ENCODE measurements at regions not wholly inside any gene's neighbourhood (a gene's known extent, or its start where the extent isn't known, plus 50 kb on each side); places are given as distances from the start of the nearest gene placed in this dataset.

DNA sequence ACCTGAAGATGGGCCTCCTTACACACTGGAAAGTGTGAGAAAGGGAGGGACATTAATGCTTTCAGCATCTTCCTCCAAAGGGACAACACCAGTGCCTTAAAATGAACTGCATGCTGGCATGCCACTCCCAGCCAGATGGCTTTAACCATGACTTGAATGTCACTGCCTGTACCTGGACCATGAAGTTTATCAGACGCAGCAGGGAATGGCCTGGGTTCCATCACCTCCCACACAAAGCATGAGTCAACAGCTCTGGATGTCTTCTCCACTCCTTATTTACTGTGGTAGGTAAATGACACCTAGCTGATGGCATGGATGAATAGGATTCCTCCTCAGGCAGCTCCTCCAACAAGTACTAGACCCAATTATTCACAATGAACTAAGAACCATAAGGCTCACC, 645.6 kb downstream of the SOX5 start:
- peaks cover 5% of the 10 kb centered on the region for H3K9me3 Mint-ChIP-seq (ENCODE audit: low read depth)
- no peaks in the 10 kb centered on the region for H3K36me3 Mint-ChIP-seq (ENCODE audit: low read depth)
- no peak overlapping the region for H3K4me3 Mint-ChIP-seq (ENCODE audit: unreplicated experiment)
- no peak for DNase-seq (ENCODE audit: low spot score)
- no peaks in the 10 kb centered on the region for H3K27me3 Mint-ChIP-seq (ENCODE audit: low read depth)
- no peaks in the 10 kb centered on the region for H3K4me1 Mint-ChIP-seq (ENCODE audit: low read depth)
- TF ChIP-seq, protein P1, sequence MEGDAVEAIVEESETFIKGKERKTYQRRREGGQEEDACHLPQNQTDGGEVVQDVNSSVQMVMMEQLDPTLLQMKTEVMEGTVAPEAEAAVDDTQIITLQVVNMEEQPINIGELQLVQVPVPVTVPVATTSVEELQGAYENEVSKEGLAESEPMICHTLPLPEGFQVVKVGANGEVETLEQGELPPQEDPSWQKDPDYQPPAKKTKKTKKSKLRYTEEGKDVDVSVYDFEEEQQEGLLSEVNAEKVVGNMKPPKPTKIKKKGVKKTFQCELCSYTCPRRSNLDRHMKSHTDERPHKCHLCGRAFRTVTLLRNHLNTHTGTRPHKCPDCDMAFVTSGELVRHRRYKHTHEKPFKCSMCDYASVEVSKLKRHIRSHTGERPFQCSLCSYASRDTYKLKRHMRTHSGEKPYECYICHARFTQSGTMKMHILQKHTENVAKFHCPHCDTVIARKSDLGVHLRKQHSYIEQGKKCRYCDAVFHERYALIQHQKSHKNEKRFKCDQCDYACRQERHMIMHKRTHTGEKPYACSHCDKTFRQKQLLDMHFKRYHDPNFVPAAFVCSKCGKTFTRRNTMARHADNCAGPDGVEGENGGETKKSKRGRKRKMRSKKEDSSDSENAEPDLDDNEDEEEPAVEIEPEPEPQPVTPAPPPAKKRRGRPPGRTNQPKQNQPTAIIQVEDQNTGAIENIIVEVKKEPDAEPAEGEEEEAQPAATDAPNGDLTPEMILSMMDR (IDR thresholded peaks at IDR 0.05) = no peak
- no peak overlapping the region for H3K27ac Mint-ChIP-seq (ENCODE audit: unreplicated experiment)

DNA sequence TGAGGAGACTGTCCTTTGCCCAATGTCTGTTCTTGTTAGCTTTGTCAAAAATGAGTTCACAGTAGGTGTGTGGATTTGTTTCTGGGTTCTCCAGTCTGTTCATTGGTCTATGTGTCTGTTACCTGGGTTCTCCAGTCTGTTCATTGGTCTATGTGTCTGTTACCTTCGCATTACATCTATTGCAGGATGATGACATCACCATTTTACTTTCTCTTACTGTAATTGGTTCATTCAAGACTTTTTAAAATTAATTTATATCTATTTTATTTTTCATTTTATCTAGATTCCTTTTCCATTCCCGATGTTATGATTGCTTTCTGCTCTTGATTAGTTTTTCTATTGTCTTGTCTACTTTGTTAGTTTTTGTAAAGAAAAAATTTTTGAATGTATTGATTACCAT, 615.5 kb downstream of the SOX5 start:
- Mint-ChIP-seq H3K4me3 (ENCODE audit: unreplicated experiment) (no peak overlapping the region), H3K36me3 (ENCODE audit: low read depth) (peaks cover 3% of the 10 kb centered on the region), H3K9me3 (ENCODE audit: low read depth) (peaks cover 13% of the 10 kb centered on the region), H3K27ac (ENCODE audit: unreplicated experiment) (no peak overlapping the region), H3K4me1 (ENCODE audit: low read depth) (peaks cover 6% of the 10 kb centered on the region), H3K27me3 (ENCODE audit: low read depth) (no peaks in the 10 kb centered on the region)
- DNase-seq (ENCODE audit: low spot score) = no peak
- TF ChIP-seq, protein P1 (IDR thresholded peaks at IDR 0.05) = no peak

DNA sequence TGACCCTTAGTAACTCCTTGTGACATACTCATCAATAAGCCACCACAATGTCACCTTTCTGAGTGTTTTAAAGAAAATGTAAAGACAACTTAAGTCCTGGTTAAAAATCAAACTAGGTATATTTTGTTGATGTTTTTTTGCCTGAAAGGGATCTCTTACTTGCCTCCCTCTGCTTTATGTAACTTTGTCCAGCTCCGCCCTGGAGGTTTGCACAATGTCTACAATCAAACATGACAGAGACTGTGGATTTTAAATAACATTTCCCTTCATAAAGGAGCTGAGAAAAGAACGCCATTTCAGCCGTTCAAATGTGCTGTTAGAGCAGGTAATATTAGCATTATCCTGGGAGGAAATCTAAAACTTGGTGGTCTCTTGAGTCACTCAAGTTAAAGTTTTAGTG, 613.9 kb downstream of the SOX5 start:
- TF ChIP-seq, protein P1 (IDR thresholded peaks at IDR 0.05) = no peak
- Mint-ChIP-seq H3K27ac (ENCODE audit: unreplicated experiment) (no peak overlapping the region), H3K9me3 (ENCODE audit: low read depth) (peaks cover 6% of the 10 kb centered on the region), H3K4me3 (ENCODE audit: unreplicated experiment) (no peak overlapping the region), H3K4me1 (ENCODE audit: low read depth) (peaks cover 6% of the 10 kb centered on the region), H3K36me3 (ENCODE audit: low read depth) (peaks cover 3% of the 10 kb centered on the region), H3K27me3 (ENCODE audit: low read depth) (peaks cover 2% of the 10 kb centered on the region)
- no peak for DNase-seq (ENCODE audit: low spot score)

DNA sequence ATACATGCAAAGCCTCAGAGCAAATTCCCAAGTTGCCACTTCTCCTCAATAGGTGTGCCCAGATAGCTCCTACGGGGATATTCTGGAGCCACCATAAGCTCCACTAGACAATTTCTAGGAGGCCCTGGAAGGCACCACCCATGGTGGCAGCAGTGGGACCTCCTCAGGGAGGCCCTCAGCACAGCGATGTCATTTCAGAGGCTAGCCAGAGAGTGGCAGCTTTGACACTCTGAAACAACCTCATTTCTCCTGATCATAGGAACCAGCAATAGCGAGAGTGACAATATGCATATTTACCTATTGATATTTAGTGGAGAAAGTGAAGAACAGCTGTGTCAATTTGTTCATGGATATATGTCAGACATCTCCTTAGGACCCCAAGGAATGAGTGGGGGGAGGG, 612.3 kb downstream of the SOX5 start:
- H3K4me3 Mint-ChIP-seq (ENCODE audit: unreplicated experiment) = no peak overlapping the region
- no peaks in the 10 kb centered on the region for H3K36me3 Mint-ChIP-seq (ENCODE audit: low read depth)
- peaks cover 2% of the 10 kb centered on the region for H3K27me3 Mint-ChIP-seq (ENCODE audit: low read depth)
- TF ChIP-seq, protein P1 (IDR thresholded peaks at IDR 0.05) = no peak
- DNase-seq (ENCODE audit: low spot score) = no peak
- H3K4me1 Mint-ChIP-seq (ENCODE audit: low read depth) = peaks cover 12% of the 10 kb centered on the region
- peaks cover 8% of the 10 kb centered on the region for H3K9me3 Mint-ChIP-seq (ENCODE audit: low read depth)
- no peak overlapping the region for H3K27ac Mint-ChIP-seq (ENCODE audit: unreplicated experiment)

DNA sequence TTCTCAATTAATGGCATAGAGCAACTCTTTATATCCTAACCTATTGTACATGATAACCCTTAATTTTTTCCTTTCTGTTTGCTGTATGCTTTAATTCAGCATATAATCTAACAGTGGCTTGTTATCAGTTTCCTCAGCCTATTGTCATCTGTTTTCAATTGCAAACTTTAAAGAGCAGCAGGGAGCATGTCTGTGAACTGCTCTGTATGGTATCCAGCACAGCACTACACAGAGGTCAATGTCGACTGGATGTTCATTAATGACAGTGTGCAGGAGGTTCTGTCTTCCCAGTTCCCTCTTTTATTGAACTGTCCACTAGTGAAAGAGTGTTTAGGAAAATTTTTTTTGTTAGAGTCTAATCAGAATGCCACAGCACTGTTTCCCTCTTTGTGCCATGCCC, 609.1 kb downstream of the SOX5 start:
- Mint-ChIP-seq H3K27me3 (ENCODE audit: low read depth) (peaks cover 2% of the 10 kb centered on the region), H3K4me1 (ENCODE audit: low read depth) (peaks cover 19% of the 10 kb centered on the region), H3K36me3 (ENCODE audit: low read depth) (no peaks in the 10 kb centered on the region), H3K9me3 (ENCODE audit: low read depth) (peaks cover 16% of the 10 kb centered on the region), H3K27ac (ENCODE audit: unreplicated experiment) (no peak overlapping the region), H3K4me3 (ENCODE audit: unreplicated experiment) (no peak overlapping the region)
- no peak for DNase-seq (ENCODE audit: low spot score)
- TF ChIP-seq, protein P1 (IDR thresholded peaks at IDR 0.05) = no peak

Data from chondrocyte (in vitro differentiated cells).